HG02759 (cell line): ENCODE measurements at regions not wholly inside any gene's neighbourhood (a gene's known extent, or its start where the extent isn't known, plus 50 kb on each side); places are given as distances from the start of the nearest gene placed in this dataset.

Experiments used
- ATAC-seq: cut with Tn5 transposase; IDR thresholded peaks from one replicate; pipeline ENCODE4 v1.9.1; 2021; ENCODE audit warnings: mild to moderate bottlenecking, moderate library complexity; ENCODE audit not compliant: unreplicated experiment

DNA sequence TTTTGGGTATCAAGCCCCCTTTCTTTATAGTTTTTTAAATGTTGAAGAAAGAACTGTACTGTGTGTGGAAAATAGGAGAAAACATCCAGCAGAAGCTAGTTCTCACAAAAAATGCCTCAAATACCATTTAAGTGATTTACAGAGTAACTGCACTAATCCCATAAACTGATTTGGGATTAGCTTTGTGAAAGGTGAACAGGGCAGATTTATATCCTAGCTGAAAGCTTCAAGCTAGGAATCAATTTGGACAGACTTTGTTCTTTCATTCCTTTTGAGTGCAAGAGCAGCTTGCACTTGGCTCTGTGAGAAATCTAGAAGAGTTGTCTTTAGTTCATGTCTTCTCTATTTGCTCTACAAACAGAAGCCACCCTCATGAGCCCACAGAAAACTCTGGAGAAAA lies 183.9 kb upstream of the VRK2 start:
- ATAC-seq, result no peak

DNA sequence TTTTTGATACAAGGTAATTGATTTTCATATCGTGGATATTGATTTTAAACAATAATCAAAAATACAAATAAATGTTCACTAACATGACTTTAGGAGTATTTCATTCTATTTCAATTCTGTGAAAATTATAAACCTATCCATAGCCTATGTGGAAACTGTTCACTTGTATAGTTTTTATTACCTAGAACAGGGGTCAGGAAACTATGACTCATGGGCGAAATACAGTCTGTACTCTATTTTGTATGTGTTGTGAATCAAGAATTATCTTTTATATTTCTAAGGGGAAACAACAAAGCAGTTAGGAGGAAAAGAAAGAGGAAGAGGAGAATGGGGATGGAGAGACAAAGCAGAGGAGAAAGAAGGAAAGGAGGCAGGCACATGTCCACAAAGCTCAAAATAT lies 181.7 kb upstream of the VRK2 start:
- no peak for ATAC-seq

DNA sequence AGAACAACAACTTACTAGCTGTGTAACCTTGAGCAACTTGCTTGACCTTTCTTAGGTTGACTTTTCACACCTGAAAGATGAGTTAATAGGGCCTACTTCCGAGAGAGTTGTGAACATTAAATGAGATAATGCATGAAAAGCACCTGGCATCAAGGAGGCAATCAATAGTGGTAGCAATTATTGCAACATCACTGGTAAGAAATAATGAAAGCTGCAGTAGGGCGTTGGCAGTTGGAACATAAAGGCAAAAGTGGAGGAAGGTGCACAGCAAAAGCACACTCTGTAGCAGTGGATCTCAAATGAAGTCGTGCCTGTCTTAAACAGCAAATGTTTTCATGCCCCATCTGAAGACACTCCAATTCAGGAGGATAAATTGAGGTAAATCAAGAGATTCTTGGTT lies 178.9 kb upstream of the VRK2 start:
- no peak for ATAC-seq

DNA sequence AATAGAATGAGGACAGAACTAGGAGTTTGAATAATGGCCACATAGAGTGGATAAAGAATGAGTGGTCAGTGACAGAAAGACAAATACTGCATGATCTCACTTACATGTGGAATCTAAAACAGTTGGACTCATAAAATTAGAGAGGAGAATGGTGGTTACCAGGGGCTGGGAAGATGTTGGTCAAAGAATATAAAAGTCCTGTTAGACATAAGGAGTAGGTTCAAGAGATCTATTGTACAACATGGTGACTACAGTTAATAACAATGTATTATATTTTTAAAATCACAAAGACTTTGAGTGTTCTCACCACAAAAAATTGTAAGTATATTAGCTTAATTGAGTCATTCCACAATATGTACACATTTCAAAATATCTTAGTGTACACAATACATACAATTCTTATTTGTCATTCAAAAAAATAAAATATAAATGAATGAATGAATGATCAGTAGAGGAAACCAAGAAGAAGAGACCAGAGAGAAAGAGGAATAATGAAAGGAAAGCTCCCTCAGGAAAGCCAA lies 177.9 kb upstream of the VRK2 start:
- no peak for ATAC-seq

DNA sequence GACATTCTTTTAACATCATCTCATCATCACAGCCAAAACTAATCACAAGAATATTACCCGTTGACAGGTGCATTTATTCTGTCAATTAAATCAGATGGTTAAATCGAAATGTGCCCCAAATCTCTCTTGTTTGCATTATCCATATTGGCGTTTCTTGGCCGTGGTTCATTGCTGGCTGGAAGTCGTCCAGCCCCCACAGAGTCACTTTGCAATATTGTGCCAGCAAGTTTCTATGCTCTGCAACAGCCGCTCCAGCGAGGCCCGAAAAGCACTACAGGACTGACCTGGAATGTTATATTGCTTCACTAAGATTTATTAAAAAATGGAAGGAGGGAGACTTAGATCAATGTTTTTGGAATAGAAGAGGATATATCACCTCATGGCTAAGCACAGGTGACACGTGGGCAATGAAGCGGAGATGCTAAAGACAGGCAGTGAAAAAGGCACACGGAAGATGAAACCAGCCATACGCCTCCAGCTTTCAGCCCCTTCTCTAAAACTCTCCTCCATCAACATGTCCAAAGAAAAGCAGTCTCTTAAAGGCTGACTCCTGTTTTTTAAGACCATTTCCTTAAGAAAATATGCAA lies 176.8 kb upstream of the VRK2 start:
- no peak for ATAC-seq

DNA sequence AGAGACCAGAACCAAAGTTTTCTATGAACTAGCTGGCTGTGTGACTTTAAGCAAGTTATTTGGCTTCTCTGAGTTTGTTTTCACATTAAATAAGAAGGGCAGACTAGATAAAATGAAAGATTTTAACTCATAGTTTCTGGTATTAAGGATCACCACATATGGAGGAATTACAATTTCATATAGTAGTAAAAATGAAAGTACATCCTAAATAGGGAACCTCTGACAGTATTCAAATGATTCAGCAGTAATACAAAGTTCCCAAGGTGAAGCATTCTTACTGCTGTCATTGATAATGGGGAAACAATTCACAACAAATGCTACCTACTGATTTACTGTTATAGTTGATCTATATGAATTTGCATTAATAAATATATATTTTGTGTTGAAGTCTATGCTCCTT lies 170.3 kb upstream of the VRK2 start:
- peak; percentile 59 for ATAC-seq

DNA sequence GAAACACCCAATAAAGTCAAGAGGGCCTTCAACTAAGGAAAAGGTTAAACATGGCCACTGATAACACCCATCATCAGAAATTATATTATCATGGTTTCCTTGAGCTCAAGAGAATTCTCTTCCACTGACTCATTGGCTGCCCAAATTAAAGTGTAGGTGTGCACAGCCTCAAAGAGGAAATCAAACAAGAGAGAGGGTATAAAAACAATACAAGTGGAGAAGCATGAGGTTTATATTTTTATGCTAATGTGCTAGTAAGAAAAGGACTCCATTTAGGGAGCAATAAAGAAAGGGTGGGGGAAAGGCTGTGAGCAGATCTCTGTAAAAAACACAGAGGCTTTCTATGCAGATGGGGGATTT lies 168.8 kb upstream of the VRK2 start:
- ATAC-seq, result no peak

DNA sequence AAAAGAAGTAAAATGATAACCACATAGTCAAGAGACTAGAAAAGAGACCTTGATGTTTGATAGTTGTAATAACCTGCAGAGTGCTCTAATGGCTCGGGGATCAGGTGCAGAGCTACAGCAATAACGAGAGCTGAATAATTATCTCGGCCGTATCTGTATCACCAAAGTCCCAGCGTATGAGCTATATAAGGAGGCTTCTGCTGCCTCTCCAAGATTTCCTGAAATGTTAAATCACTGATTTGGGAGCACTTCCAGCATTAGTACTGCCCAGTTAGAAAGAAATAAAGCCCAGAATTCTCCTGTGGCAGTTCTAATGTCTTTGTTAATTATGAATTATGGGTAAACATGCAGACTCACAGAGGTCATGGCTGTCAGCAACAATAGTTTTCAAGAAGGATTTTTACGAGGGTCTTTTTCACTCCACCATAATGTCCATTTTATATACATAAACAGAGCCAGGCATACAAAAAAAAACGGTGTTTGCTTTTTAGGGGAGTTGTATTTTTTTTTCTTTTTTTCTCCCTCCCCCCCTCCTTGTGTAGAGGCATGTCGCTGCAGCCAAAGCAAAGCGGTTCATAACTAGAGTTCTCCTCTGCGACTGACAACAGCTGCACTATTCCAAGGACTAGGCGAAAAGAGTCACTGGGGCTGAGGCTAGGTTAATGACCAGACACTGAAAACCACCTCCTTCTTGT lies 168.3 kb upstream of the VRK2 start:
- ATAC-seq, result no peak

DNA sequence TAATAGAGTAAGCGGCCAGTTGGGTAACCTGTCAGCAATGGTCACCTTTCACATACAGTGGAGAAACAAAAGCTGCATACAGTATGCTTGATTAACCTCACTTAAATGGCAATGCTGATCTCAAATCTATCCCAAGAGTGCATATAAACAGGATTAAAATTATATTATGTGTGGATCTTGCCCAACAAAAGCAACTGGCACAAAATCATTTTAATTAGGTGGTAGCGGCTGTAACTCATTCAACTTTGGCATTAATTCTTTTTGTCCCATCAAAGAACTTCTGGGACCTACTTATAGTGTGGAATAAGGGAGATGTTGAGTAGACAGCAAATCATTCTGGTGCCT lies 167.8 kb upstream of the VRK2 start:
- ATAC-seq, result no peak

DNA sequence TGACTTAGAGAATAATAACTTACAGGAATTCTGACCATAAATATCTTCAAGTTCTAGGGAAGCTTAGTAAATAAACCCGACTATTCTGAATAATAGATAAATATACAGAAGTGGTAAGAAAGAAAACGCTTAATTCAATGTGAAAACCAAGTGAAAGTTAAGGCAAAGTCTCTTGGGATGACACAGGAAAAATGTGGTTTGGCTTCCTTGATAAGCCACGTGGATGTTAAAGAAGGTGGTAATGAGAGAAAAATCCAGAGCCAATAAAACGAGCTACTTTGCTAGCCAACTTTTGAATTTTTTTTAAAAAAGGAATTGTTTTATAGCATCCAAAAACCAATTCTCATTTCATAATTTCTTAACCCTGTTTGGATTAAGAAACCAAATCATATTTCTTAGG lies 166.2 kb upstream of the VRK2 start:
- ATAC-seq, result no peak

DNA sequence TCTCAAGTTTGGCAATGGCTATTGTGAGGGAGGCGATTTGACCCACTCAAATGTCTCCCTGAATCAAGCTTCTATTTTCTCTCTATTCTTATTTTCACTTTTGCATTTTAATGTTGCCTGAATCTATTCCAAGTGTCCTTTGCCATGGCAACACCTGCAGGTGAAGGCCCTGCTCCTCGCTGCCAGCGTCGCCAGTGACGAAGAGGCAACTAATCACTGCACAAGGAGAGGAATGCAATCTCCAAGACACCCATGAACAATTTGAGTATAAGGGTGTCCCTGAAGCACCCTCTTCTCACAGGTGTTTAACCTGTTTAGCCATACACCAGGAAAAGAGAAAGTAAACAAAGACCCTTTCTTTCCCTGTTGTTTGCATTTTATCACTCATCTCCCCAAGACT lies 165.6 kb upstream of the VRK2 start:
- ATAC-seq, result no peak

DNA sequence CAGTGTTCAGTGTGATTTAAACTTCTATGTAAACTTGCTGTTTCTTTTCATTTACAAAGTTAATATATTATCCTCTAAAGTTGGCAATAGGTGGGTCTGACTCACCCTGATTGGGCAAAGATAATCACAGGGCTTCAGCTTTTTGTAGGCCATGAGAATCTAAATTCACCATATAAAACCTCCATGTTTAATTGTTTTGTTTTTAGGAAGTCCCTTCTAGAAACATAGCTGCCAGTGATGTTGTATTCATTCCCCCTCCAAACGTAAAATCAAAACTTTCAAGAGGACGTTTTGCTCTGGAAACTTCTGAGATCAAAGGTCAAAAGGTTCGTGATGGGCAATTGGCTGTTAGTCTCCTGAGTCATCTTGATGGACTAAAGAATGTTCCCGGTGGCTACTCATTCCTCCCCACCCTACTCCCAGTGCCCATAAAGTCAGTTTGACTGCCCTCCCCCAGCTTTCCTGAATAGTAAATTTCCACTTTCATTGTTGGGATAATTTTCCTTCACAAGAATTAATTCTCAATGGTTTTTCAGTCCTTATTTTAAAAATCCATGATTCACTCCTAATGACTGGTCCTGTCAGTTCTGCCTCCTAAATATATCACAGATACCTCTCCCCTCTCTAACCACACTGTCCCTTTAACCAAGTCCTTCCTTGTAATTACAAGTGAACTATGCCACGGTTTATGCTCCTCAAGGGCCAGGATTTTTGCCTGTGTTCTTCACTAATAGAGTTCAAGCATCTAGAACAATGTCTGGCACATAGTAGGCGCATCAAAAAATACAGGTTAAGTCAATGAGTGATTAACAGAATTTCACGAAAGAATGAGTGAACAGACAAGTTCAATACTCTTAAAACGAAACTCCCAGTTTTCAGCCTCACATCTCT lies 164.4 kb upstream of the VRK2 start:
- ATAC-seq, result no peak

DNA sequence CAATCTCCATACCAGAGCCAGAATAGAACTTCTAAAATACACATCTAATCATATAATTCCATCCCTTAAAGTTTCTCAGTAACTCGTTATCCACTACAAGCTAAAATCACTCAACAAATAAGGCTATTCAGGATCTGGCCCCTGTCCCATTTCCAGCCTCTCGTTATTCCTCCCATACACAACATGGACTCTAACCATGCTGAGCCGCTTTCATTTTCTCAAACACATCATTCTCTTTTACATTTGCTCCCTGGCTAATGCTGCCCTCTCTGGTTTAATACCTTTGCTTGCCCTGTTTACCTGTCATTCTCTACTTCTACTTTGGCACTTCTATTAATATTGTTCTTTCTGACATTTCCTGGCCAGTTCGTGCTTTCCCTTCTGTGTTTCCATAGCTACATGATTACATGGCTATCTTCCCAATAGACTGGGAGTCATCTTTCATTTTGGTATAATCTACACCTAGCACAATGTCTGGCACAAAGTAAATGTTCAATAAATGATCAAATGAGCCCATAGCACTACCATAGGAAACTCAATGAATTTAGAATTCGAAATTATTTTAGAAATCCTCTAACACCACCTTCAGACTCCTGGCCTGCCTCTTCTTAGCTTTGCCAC lies 163.6 kb upstream of the VRK2 start:
- no peak for ATAC-seq

DNA sequence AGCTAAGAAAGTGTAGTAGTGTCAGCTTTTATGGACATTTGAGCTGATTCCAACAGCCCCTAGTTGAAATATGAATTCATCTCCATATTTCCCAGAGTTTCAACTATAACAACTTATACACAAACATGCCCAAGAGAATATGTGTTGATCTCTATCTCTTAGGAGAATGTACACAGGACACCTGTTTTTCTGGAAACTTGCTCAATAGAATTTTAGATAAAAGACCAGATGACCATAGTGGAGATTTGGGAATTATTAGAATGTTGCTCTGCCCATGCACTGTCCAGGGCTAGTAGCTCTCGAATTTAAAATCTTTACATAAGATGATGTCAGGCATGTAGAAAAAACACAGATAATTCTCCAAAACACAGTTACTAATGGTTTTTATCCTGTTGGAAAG lies 162.3 kb upstream of the VRK2 start:
- no peak for ATAC-seq

DNA sequence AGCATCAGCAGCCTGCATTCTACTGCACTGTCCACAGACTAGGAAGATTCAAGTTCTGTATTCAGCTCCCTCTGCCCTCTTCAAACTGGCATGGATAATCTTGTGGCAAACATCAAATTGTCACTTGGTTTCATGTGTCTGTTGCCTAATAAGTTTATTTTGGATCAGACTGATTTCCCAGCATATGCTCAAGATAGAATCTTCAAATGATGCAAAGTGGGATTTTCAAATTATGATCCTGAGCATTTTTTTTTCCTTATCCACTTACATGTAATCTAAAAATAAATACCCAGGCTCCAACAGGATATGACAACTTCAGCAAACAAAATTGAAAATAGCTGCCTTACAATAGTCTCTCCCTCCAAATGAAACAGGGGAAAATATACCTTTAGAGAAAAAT lies 160.9 kb upstream of the VRK2 start:
- no peak for ATAC-seq

DNA sequence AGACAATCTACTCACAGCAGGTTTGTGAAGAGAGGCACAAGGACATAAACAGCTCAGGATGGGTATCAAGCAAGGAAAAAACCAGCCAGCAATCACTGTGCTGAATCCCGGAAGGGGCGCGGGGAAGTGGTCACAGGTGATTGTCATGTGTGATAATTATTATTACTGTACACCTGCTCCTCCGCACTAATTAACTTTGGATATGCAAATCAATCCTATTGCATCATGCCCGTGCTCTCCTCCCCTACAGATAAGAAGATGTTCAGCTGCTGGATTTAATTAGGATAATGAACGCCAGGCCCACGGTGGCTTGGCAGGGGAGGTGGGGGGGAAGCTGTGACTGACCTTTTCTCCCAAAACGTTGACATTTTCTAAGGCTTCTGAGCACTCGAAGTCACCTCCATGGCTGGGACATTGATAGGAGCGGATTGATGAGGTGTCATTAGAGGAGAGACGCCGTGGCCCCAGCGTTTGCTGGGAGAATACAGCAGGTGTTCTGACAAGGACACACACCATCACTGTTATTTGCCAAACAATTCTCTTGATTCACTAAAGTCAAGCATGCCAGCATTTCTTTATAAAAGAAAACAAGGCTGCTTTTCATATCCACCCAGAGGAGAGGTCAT lies 160.3 kb upstream of the VRK2 start:
- ATAC-seq, result no peak

DNA sequence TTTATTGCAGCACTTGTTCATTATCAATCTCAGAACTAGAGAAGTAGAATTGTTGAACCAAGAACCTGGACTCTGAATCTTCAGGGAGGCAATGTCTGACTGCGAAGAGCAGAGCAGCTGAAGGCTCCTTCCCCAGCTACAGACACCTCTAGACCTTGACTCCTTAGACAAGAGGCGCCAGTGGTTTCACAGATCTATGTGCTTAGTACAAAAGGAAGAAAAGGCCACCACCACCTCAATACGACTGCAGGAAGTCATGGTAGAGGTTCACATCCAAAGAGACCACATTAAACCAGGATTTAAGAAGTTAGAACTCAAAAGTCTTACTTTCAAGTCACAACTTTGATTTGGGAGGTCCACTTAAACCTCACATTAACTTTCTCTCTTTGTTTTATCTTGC lies 158.1 kb upstream of the VRK2 start:
- no peak for ATAC-seq

DNA sequence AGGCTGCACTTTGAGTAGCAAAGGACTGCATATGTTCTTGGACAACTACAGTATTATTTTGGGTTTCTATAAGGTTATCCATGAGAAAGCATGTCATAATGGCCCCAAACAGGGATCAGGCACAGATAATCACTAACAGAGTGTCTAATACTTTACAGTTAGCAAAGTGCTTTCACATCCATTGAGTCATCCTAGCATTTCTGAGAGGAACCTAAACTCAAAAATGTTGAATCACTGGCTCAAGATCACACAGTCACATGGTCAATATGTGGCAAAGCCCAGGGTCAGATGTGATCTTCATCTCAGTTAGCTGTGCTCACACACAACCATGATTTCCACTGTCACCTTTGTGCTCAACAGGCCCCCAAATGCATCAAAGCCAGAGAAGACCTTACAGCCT lies 156.1 kb upstream of the VRK2 start:
- peak; percentile 55 for ATAC-seq

DNA sequence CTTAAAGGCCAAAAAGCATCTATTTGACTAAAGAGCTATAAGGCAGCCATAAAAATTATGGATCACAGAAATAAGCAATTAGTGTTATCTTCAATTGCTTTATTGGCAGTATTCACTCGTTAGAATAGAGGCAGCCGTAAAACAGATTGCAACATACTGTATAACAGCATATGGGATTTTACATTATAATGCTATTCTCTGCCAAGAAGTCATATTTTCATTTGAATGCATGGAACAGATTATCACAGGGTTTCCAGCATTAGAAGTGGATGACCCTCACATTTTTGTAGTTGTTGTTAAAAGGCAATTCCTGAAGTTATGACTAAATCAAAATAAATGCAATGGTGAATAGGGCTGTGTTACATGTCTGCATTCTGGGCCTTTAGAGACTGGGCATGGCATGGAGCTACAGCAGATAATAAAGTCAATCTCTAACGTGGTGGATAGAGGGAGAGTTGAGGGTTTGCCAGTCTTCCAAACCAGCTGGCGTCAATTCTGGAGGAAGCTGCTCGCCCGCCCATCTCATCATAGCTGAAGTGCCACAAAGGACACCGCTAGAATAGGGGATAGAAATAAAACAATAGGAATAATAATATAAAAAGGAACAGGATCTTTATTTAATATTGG lies 155.4 kb upstream of the VRK2 start:
- ATAC-seq, result no peak

DNA sequence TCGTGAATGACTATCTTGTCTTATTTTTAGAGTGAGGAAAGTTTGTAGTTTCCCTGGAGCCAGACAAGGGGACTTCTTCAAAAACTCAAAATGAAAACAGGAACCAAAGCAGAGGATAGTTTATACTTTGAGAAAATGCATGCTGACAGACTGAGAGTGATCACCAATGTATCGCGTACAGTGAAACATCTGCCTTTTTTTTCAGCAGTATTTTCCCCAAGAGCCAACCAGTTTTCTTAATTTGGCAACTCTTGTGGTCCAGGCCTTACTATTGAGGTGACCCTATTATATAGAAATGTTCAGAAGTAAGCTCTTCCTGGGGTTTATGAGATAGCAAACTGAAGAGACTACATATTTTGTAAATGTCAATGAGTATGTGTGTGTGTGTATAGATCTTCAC lies 153.7 kb upstream of the VRK2 start:
- ATAC-seq, result peak; percentile 83

DNA sequence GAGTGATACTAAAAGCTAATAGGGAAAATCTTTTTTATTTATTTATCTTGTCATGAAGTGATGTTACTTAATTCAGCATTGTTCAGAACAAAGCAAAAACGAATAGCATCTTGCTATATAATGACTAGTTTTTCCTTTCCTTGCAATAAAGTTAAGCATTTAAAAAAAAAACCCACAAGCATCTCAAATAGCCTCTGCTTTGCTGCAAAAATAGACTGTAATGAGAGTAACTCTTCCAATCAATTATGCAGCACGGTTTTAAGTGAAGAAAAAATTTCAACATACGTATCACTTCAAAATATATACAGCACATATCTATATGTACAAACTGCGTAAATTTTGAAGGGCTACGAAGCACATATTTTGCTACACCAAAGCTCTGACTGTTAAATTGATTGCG lies 153.3 kb upstream of the VRK2 start:
- no peak for ATAC-seq
